GM11168 (cell line): ENCODE measurements at regions not wholly inside any gene's neighbourhood (a gene's known extent, or its start where the extent isn't known, plus 50 kb on each side); places are given as distances from the start of the nearest gene placed in this dataset.

ENCODE experiments used
- in situ Hi-C: fragments of 300-500 bp; cut with MboI; formaldehyde crosslinking; loops from one replicate; pipeline ENCODE4 v1.12.0; 2022; ENCODE audit warnings: low sequenced_read_pairs; ENCODE audit not compliant: unreplicated experiment

GRCh38 chr5:179435181-179435580 lies 89.9 kb upstream of the ADAMTS2 start:
- in situ Hi-C loops: no loop called here

- in situ Hi-C loops: no loop called here
Measured at GRCh38 chr5:179432547-179432946, 87.3 kb upstream of the ADAMTS2 start.

- in situ Hi-C loops: no loop called here
Measured at GRCh38 chr5:179431221-179431824, 86.1 kb upstream of the ADAMTS2 start.

- in situ Hi-C loops: no loop called here
Measured at GRCh38 chr5:179430193-179431175, 85.2 kb upstream of the ADAMTS2 start.

GRCh38 chr5:179427676-179428056 lies 82.4 kb upstream of the ADAMTS2 start:
- in situ Hi-C loops: no loop called here

DNA sequence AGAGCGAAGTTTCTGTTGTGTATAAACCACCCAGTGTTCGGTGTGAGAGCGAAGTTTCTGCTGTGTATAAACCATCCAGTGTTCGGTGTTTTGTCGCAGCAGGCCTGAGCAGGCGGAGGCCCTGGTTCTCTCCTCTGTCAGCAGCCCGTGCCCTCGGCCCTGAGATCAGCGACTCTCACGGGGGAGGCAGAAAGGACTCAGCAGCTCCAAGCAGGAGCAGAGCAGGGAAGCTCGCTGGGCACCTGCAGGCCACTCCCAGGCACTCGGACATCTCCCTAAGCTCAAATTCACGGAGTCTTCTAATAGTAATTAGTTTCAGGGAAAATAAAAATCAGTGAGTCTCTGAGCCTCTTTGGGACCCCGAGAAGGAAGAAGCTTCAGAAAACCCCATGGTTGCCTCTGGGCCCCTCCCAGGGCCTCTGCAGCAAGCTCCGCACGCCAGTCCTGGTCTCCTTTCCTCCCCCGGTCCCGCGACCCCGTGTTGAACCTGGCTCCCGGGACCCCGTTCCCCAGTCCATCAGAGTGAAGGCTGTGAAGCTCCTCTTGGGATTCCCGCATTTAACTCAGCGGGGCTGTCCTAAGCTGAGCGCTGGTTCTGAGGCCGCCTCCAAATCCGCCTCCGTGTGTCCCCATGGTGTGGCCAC lies 81.9 kb upstream of the ADAMTS2 start:
- in situ Hi-C loops: no loop called here

- in situ Hi-C loops: no loop called here
Measured at GRCh38 chr5:179422908-179423481, 77.7 kb upstream of the ADAMTS2 start.

DNA sequence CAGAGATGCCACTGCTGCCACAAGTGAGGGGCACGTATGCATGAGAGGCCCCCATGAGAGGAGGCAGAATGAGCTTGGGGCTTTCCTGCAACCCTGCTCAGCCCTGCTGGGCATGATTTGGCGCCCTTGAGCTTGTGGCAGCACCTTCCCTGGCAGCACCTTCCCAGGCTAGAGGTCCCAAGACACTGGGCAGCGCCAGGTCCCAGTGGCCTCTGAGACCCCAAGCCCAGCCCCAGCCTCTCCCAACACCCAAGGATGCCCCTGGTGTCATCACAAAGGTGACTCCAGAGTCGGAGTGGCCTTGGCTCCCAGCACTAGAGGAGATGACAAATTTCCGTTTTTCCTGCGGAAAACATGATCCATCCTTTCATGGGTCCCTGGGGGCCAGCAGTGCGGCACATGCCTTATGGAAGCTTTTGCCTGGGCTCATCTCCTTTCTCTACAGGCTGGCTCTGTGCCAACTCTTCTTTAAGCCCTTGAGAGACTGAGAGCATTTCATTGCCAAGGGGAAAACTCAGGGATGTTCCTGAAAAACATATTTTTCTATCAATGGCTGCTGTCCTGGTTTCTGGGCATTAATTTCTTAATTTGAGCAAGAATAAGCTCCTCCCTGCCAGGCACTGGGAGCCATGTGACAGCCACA lies 77.1 kb upstream of the ADAMTS2 start:
- in situ Hi-C loops: no loop called here

DNA sequence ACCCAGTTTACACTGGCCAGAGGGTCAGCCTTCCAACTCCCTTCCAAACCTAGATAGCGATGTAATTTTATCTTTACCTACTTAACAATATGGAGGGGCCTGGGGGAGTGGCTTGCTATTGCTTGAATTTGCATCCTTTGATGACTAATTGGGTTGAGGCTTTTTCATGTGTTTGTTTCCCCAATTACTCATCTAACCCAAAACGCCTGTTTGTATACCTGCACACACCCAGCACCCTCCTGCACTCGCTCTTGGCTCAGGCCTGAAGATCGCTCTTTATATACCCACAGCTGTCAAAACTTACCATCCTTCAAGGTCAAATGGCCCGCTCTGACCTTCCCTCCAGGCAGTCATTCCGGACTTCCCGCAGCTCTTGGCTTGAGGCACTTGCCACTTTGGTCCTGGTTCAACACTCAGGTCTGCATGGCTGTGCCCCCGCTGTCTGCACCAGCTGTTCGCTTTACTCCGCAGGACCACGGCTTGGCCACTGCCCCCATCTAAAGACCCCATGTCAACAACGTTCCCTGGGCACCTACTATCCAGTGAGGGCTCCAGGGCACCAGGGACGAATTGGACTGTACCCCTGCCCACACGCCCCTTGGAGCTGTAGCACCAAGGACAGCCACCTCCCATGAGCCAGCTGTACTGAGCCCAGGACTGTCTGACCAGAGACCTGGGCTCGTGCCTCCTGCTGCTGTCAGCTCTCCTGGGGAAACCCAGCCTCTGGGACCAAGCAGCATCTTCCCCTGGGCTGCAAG lies 76.1 kb upstream of the ADAMTS2 start:
- in situ Hi-C loops: no loop called here

GRCh38 chr5:179420476-179420875 lies 75.2 kb upstream of the ADAMTS2 start:
- in situ Hi-C loops: no loop called here

GRCh38 chr5:179418972-179419371 lies 73.7 kb upstream of the ADAMTS2 start:
- in situ Hi-C loops: no loop called here

- in situ Hi-C loops: no loop called here
Measured at GRCh38 chr5:179417696-179418095, 72.4 kb upstream of the ADAMTS2 start.

DNA sequence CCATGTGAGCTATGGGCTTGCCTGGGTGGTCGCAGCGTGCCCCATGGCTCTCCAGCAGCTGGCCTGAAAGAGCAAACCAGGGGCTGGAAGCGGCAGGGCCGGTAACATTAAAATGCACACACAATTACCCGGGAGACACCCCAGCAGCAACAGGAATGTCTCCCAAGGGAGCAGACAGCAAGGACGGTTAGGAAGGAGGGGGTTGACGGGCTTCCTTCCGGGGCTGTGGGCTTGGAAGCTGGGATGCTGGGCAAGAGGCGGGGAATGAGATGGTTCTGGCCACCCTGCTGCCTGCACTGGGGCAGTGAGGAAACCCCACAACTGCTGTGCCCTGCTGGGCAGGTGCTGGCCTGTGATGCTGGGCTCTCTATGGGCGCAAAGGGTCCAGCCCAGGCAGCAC lies 71.8 kb upstream of the ADAMTS2 start:
- in situ Hi-C loops: no loop called here

GRCh38 chr5:179416114-179416822 lies 71.0 kb upstream of the ADAMTS2 start:
- in situ Hi-C loops: no loop called here

- in situ Hi-C loops: no loop called here
Measured at GRCh38 chr5:179415291-179416060, 70.2 kb upstream of the ADAMTS2 start.

DNA sequence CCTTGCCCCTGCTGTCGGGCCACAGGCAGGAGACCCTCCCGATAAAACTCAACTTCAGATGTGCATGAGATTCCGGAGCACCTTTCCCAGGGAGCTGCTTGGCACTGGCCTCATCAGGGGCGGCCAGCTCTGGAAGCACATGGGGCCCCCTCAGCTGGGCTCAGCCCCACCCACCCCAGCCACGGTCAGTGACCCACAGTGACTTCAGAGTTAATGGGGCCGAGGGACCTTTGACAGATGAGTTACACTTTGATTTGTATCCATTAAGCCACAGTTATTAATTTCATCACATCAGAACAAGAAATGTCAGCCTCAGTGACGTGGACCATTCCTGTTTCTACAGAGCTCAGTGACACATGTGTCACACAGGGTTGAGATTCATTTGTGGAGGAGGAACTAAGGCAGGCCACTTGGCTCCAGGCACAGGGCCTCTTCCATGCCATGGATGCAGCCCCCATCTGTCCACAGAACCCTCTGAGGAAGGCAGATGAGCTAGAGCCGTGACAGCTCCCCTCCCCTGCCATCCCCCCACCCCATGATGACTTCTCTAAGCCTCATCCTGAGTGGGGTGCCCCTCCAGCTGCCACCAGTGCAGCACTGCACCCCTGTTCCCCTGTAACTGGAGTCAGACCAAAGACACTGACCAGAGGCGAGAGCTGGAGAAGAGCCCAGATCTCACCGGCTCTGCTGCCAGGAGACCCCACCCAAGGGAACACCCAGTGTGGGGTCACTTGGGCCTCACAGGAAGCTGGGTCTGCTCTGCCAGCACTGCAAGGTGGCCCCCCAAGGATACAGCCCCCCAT lies 69.4 kb upstream of the ADAMTS2 start:
- in situ Hi-C loops: no loop called here

DNA sequence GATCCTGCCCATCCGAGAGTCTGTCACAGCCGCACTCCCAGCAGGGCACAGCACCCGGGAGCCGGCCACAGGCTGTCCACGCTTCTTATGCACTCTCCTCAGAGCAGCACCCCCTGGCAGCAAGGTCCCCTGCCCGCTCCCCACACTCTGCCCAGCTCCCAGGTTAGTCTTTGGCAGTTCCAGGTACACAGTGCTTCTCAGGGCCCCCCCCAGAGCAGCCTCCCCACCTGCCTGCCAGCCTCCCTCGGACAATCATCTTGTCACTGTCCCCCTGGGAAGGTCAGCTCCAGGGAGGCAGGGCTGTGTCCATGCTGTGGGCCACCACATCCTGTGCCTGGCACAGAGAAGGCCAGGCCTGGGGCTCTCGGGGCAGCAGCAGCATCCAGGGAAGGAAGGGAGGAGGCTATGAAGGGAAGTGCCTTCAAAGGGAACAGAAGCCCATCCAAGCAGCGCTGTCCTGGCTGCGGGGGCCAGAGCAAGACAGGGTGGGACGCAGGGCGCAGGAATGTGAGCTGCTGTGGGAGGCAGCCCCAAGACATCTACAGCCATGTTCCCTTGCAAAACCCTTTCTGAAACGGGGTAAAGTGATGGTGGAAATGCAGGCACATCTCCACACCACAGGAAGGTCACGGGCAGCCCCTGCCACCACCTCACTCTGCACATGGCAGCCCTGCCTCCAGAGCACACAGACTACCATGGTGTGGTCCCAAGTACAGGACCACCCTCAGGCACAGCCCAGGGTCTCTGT lies 68.6 kb upstream of the ADAMTS2 start:
- in situ Hi-C loops: no loop called here
